K562 (cell line): ENCODE measurements at regions not wholly inside any gene's neighbourhood (a gene's known extent, or its start where the extent isn't known, plus 50 kb on each side); places are given as distances from the start of the nearest gene placed in this dataset.

ENCODE experiments used
- ATAC-seq: fragments of 200-7000 bp; cut with Tn5 transposase; 3 replicates; pipeline ENCODE4 v1.9.1; 2020; ENCODE audit warnings: moderate library complexity
- BruUV-seq: library from RNA; stranded (reverse); fragments of 400-500 nt; replicated peaks from 2 replicates; lab custom pipeline; 2021; lab: Mats Ljungman, UMichigan
- CTCF ChIA-PET: fragments of 300-600 bp; formaldehyde crosslinking; extraction: SDS; loops from one replicate; lab custom pipeline; 2021; ENCODE audit warnings: low intra/inter-chr PET ratio; lab: Yijun Ruan, JAX
- POLR2A ChIA-PET: fragments of 300-600, 350-650 bp; sonication (Branson Sonifier 250); formaldehyde crosslinking; extraction: SDS; loops from one replicate; lab custom pipeline; 2021; ENCODE audit warnings: antibody characterized with exemption, inconsistent platforms; lab: Yijun Ruan, JAX
- DNase-seq, 4 experiments: peaks; one replicate each; pipeline versions ENCODE4 v3.0.0 to v3.0.0-alpha.2; 2011 to 2018; ENCODE audit warnings: low spot score in 3 of 4, mixed read lengths in 3 of 4; ENCODE audit errors: extremely low read depth in 1 of 4
- FAIRE-seq: peaks from 2 replicates; lab custom pipeline; 2011; peaks lifted over from hg19 to GRCh38; lab: Jason Lieb, UNC
- H2AFZ ChIP-seq: 2 replicates; pipeline ENCODE4 v1.6.0; 2011; ENCODE audit warnings: low read depth, low read length, control low read depth, inconsistent platforms
- H3K27ac ChIP-seq: fragments of 200-600 bp; 3 replicates; pipeline ENCODE4 v1.8.0; 2011; ENCODE audit warnings: low read depth, mild to moderate bottlenecking, control low read depth, inconsistent platforms, low read length, moderate library complexity, mixed read lengths; ENCODE audit errors: extremely low read depth
- H3K27me3 ChIP-seq, 2 experiments: fragments of 300-600 bp in 1 of 2; 2 replicates in 1 of 2; 3 replicates in 1 of 2; pipeline versions ENCODE4 v1.6.0 to v1.8.0; 2011; ENCODE audit warnings: inconsistent platforms in 2 of 2, low read length in 2 of 2, mild to moderate bottlenecking in 1 of 2, mixed read lengths in 1 of 2, moderate library complexity in 1 of 2; ENCODE audit not compliant: control insufficient read depth in 2 of 2, insufficient read depth in 2 of 2
- H3K36me3 ChIP-seq: fragments of 300-600 bp; 3 replicates; pipeline ENCODE4 v1.8.0; 2011; ENCODE audit warnings: mild to moderate bottlenecking, low read length, inconsistent platforms; ENCODE audit not compliant: control insufficient read depth, insufficient read depth
- H3K4me1 ChIP-seq, 2 experiments: fragments of 200-600 bp in 1 of 2; replicated peaks in 1 of 2; 2 replicates in 1 of 2; 3 replicates in 1 of 2; pipeline versions ENCODE4 v1.5.1 to v1.8.0; 2011; ENCODE audit warnings: inconsistent platforms in 2 of 2, low read length in 2 of 2, mild to moderate bottlenecking in 1 of 2, mixed read lengths in 1 of 2, moderate library complexity in 1 of 2; ENCODE audit not compliant: control insufficient read depth in 2 of 2, insufficient read depth in 2 of 2
- H3K4me2 ChIP-seq: 2 replicates; pipeline ENCODE4 v1.6.1; 2011; ENCODE audit warnings: low read length, control low read depth, inconsistent platforms, mixed read lengths; ENCODE audit not compliant: insufficient read depth
- H3K4me3 ChIP-seq: fragments of 200-600 bp; sonication (generic), shearing (Covaris generic); 2 replicates; pipeline ENCODE4 v1.5.1; 2016; ENCODE audit warnings: control low read depth, inconsistent platforms
- H3K79me2 ChIP-seq: fragments of 200-600 bp; 3 replicates; pipeline ENCODE4 v1.8.0; 2011; ENCODE audit warnings: low read length, inconsistent platforms; ENCODE audit not compliant: control insufficient read depth, insufficient read depth
- H3K9ac ChIP-seq, 2 experiments: 2 replicates each; pipeline versions ENCODE4 v1.6.0 to v1.6.1; 2011; ENCODE audit warnings: low read depth in 2 of 2, low read length in 2 of 2, control low read depth in 1 of 2, inconsistent platforms in 1 of 2, mild to moderate bottlenecking in 1 of 2, mixed read lengths in 1 of 2; ENCODE audit not compliant: insufficient read depth in 1 of 2
- H3K9me1 ChIP-seq: one replicate; pipeline ENCODE4 v1.6.0; 2011; ENCODE audit warnings: inconsistent platforms, mild to moderate bottlenecking, low read length, moderate library complexity; ENCODE audit not compliant: control insufficient read depth, insufficient read depth
- H3K9me3 ChIP-seq: replicated peaks from 2 replicates; pipeline ENCODE4 v1.5.1; 2011; ENCODE audit warnings: low read depth, low read length, inconsistent platforms; ENCODE audit not compliant: control insufficient read depth, insufficient read depth
- H4K20me1 ChIP-seq: replicated peaks from 2 replicates; pipeline ENCODE4 v1.6.1; 2011; ENCODE audit warnings: low read length, inconsistent platforms, mixed read lengths; ENCODE audit not compliant: control insufficient read depth, insufficient read depth
- ATF1 ChIP-seq, 2 experiments: fragments of 450-650 bp in 1 of 2; IDR thresholded peaks; 2 replicates each; pipeline ENCODE4 v1.6.1; 2016; ENCODE audit warnings: missing compliant biosample characterization in 1 of 2, missing genetic modification characterization in 1 of 2
- BDP1 ChIP-seq: IDR thresholded peaks from 3 replicates; pipeline ENCODE4 v1.6.1; 2011; ENCODE audit not compliant: insufficient read length, insufficient read depth
- CEBPG ChIP-seq, 3 experiments: fragments of 200-800 bp in 1 of 3; sonication (Bioruptor generic) in 1 of 3; sonication (generic) in 1 of 3; formaldehyde crosslinking in 1 of 3; IDR thresholded peaks in 2 of 3; conservative IDR thresholded peaks in 1 of 3; 2 replicates each; pipeline versions ENCODE4 v1.6.1 to v1.8.0; 2016 to 2022; ENCODE audit warnings: missing compliant biosample characterization in 2 of 3, missing genetic modification characterization in 2 of 3, mild to moderate bottlenecking in 1 of 3, missing genetic modification reagents in 1 of 3
- ELF2 ChIP-seq: fragments of 250-450 bp; sonication (Bioruptor Pico); IDR thresholded peaks from 2 replicates; pipeline ENCODE4 v1.5.0; 2021; ENCODE audit warnings: mild to moderate bottlenecking
- FOS ChIP-seq: IDR thresholded peaks from 3 replicates; pipeline ENCODE4 v1.6.1; 2011; ENCODE audit not compliant: insufficient read length; ENCODE audit errors: extremely low read depth
- FOXJ3 ChIP-seq: sonication (generic); formaldehyde crosslinking; IDR thresholded peaks from 2 replicates; pipeline ENCODE4 v1.4.0; 2020; ENCODE audit warnings: mild to moderate bottlenecking, missing genetic modification reagents
- PHF20 ChIP-seq: fragments of 450-650 bp; IDR thresholded peaks from 2 replicates; pipeline ENCODE4 v1.6.1; 2018; ENCODE audit not compliant: partially characterized antibody
- PHTF2 ChIP-seq: fragments of 250-450 bp; sonication (Bioruptor Pico); IDR thresholded peaks from 2 replicates; pipeline ENCODE4 v1.5.0; 2021; ENCODE audit warnings: mild to moderate bottlenecking
- PML ChIP-seq: IDR thresholded peaks from 2 replicates; pipeline ENCODE4 v1.6.1; 2012; ENCODE audit warnings: low read length, inconsistent platforms
- POLR3G ChIP-seq: IDR thresholded peaks from 2 replicates; pipeline ENCODE4 v1.6.1; 2011; ENCODE audit not compliant: insufficient read length, insufficient replicate concordance; ENCODE audit errors: extremely low read depth
- PURB ChIP-seq: sonication (generic); formaldehyde crosslinking; IDR thresholded peaks from 2 replicates; pipeline ENCODE4 v1.9.0; 2021; ENCODE audit warnings: low read depth, mild to moderate bottlenecking, missing genetic modification reagents
- RCOR1 ChIP-seq, 2 experiments: IDR thresholded peaks; 2 replicates each; pipeline ENCODE4 v1.6.1; 2012; ENCODE audit warnings: low read depth in 2 of 2, low read length in 2 of 2, borderline replicate concordance in 1 of 2, improper control_type of control experiment in 1 of 2
- SNAPC5 ChIP-seq: fragments of 250-450 bp; sonication (Bioruptor Pico); IDR thresholded peaks from 2 replicates; pipeline ENCODE4 v1.8.0; 2021; ENCODE audit warnings: moderate library complexity, mild to moderate bottlenecking, inconsistent platforms
- SOX6 ChIP-seq: fragments of 450-650 bp; IDR thresholded peaks from 2 replicates; pipeline ENCODE4 v1.6.1; 2014; ENCODE audit warnings: mild to moderate bottlenecking
- WGBS: fragments of 100-300 bp; shearing (Covaris generic); methylation state at CpG from one replicate; pipeline ENCODE4 v1.1.6; 2016; ENCODE audit warnings: low coverage, mixed read lengths; ENCODE audit not compliant: insufficient coverage; ENCODE audit errors: missing lambda C conversion rate; 5-methylcytosine and 5-hydroxymethylcytosine counted together
- in situ Hi-C: fragments of 300-500 bp; cut with MboI; formaldehyde crosslinking; loops from 4 replicates; pipeline ENCODE4 v1.15.0; 2018; ENCODE audit warnings: inconsistent platforms, mixed read lengths
- intact Hi-C: fragments of 100-400 bp; cut with micrococcal nuclease; formaldehyde crosslinking; loops from 2 replicates; pipeline ENCODE4 v1.14.2; 2022
- TF ChIP-seq, protein P1 (sequence below), 2 experiments: fragments of 450-650 bp; IDR thresholded peaks; 2 replicates each; pipeline ENCODE4 v1.6.1; 2016; ENCODE audit warnings: mild to moderate bottlenecking in 2 of 2, borderline replicate concordance in 1 of 2, low read depth in 1 of 2, moderate library complexity in 1 of 2

- WGBS: 0% methylated on average over 3 of the region's 3 CpGs
- no peak overlapping the region for H3K27ac ChIP-seq
- intact Hi-C loops: no loop called here
- H3K9me1 ChIP-seq: no peaks in the 10 kb centered on the region
- ChIA-PET POLR2A (no interaction called here), CTCF (no interaction called here)
- no peak overlapping the region for H3K4me2 ChIP-seq
- no peaks in the 10 kb centered on the region for H3K79me2 ChIP-seq
- H3K4me3 ChIP-seq: no peak overlapping the region
- H3K27me3 ChIP-seq: no peaks in the 10 kb centered on the region
- H2AFZ ChIP-seq: no peak overlapping the region
- in situ Hi-C loops: no loop called here
- H3K4me1 ChIP-seq: no peaks in the 10 kb centered on the region
- DNase-seq: no peak
- H3K9ac ChIP-seq: no peak overlapping the region
- no TSS peak for BruUV-seq
- no peaks in the 10 kb centered on the region for H4K20me1 ChIP-seq
- H3K36me3 ChIP-seq: no peaks in the 10 kb centered on the region
- no peak for ATAC-seq
- H3K9me3 ChIP-seq: no peaks in the 10 kb centered on the region
- no peak for FAIRE-seq
- no peak for TF ChIP-seq PML
- TF ChIP-seq ELF2 (CRISPR knock-in tag): no peak
- TF ChIP-seq SNAPC5: no peak
- TF ChIP-seq PHF20: no peak
- no peak for TF ChIP-seq CEBPG (CRISPR knock-in tag; IDR thresholded peaks at IDR 0.05)
- no peak for TF ChIP-seq CEBPG (tag; conservative IDR thresholded peaks at IDR 0.05 in 1 of 2, IDR thresholded peaks at IDR 0.05 in 1 of 2)
- no peak for TF ChIP-seq ATF1 (CRISPR knock-in tag; IDR thresholded peaks at IDR 0.05)
- TF ChIP-seq ATF1 (tag; IDR thresholded peaks at IDR 0.05): no peak
- TF ChIP-seq PURB (CRISPR knock-in tag): no peak
- TF ChIP-seq SOX6: no peak
- TF ChIP-seq FOXJ3 (CRISPR knock-in tag): no peak
- TF ChIP-seq PHTF2: no peak
- TF ChIP-seq, protein P1, sequence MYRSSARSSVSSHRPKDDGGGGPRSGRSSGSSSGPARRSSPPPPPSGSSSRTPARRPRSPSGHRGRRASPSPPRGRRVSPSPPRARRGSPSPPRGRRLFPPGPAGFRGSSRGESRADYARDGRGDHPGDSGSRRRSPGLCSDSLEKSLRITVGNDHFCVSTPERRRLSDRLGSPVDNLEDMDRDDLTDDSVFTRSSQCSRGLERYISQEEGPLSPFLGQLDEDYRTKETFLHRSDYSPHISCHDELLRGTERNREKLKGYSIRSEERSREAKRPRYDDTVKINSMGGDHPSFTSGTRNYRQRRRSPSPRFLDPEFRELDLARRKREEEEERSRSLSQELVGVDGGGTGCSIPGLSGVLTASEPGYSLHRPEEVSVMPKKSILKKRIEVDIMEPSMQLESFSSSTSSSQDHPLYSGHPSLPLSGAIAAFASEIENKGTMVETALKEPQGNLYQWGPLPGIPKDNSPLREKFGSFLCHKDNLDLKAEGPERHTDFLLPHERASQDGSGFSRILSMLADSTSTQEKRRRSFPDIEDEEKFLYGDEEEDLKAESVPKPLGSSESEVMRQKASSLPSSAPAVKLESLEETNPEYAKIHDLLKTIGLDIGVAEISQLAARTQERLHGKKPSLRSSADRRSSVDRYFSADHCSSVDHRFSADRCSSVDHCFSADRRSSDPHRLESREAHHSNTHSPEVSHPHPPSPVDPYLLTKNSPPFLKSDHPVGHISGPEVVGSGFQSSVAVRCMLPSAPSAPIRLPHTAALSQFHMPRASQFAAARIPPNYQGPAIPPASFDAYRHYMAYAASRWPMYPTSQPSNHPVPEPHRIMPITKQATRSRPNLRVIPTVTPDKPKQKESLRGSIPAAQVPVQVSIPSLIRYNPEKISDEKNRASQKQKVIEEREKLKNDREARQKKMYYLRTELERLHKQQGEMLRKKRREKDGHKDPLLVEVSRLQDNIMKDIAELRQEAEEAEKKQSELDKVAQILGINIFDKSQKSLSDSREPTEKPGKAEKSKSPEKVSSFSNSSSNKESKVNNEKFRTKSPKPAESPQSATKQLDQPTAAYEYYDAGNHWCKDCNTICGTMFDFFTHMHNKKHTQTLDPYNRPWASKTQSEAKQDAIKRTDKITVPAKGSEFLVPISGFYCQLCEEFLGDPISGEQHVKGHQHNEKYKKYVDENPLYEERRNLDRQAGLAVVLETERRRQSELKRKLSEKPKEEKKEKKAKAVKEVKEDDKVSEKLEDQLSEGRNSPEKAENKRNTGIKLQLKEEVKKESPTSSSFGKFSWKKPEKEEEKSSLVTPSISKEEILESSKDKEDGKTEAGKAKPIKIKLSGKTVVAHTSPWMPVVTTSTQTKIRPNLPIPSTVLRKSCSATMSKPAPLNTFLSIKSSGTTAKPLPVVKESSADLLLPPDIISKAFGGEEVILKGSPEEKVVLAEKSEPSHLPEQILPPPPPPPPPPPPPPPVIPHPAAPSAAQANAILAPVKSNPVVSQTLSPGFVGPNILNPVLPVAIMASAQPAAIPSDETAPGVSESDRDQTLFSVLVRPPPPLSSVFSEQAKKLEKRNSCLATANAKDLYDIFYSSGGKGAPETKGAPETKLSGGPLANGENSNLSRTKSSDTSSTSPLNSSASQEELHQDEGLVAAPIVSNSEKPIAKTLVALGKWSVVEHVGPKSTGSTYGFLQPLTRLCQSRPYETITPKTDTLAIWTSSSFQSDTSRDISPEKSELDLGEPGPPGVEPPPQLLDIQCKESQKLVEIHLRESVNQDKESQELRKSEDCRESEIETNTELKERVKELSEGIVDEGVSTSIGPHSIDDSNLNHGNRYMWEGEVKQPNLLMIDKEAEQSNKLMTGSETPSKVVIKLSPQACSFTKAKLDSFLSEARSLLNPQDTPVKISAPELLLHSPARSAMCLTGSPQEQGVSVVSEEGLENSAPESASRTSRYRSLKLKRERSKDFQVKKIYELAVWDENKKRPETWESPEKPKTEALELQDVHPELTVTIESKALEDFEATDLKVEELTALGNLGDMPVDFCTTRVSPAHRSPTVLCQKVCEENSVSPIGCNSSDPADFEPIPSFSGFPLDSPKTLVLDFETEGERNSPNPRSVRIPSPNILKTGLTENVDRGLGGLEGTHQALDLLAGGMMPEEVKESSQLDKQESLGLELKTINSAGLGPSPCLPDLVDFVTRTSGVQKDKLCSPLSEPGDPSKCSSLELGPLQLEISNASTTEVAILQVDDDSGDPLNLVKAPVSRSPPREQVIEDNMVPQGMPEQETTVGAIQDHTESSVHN (IDR thresholded peaks at IDR 0.05; ENCODE audit: borderline replicate concordance in 1 of 2, low read depth in 1 of 2): no peak
- TF ChIP-seq BDP1: no peak
- TF ChIP-seq RCOR1 (IDR thresholded peaks at IDR 0.05; ENCODE audit: borderline replicate concordance in 1 of 2, low read depth in 2 of 2, low read length in 2 of 2): no peak
- TF ChIP-seq POLR3G: no peak
- no peak for TF ChIP-seq FOS
Observed at GRCh38 chr6:12353731-12354130, 63.6 kb downstream of the EDN1 start.
